Mesenchymal stem cell (in vitro differentiated cells and primary cell): ENCODE measurements at regions not wholly inside any gene's neighbourhood (a gene's known extent, or its start where the extent isn't known, plus 50 kb on each side); places are given as distances from the start of the nearest gene placed in this dataset.

Experiments
- DNase-seq: peaks from one replicate; pipeline ENCODE4 v3.0.0-alpha.2; 2013
- H2AFZ ChIP-seq: one replicate; pipeline ENCODE4 v1.6.1; 2013; ENCODE audit warnings: low read depth, mild to moderate bottlenecking, control low read depth, inconsistent platforms, low read length, moderate library complexity
- H2AK5ac ChIP-seq: 2 replicates; pipeline ENCODE4 v1.6.1; 2013; ENCODE audit warnings: low read length, moderate library complexity, mild to moderate bottlenecking, inconsistent platforms; ENCODE audit not compliant: severe bottlenecking
- H2BK120ac ChIP-seq: one replicate; pipeline ENCODE4 v1.6.1; 2013; ENCODE audit warnings: low read depth, mild to moderate bottlenecking, inconsistent platforms, low read length, moderate library complexity
- H2BK12ac ChIP-seq, 2 experiments: one replicate each; pipeline ENCODE4 v1.6.1; 2013; ENCODE audit warnings: inconsistent platforms in 2 of 2, low read length in 2 of 2, mild to moderate bottlenecking in 2 of 2, moderate library complexity in 2 of 2, control low read depth in 1 of 2
- H2BK15ac ChIP-seq: one replicate; pipeline ENCODE4 v1.6.1; 2013; ENCODE audit warnings: mild to moderate bottlenecking, low read depth, inconsistent platforms; ENCODE audit not compliant: poor library complexity, severe bottlenecking
- H2BK5ac ChIP-seq: 2 replicates; pipeline ENCODE4 v1.6.1; 2013; ENCODE audit warnings: low read depth, mild to moderate bottlenecking, low read length, control low read depth, inconsistent platforms; ENCODE audit not compliant: poor library complexity, severe bottlenecking
- H3K14ac ChIP-seq, 2 experiments: one replicate each; pipeline ENCODE4 v1.6.1; 2013; ENCODE audit warnings: inconsistent platforms in 2 of 2, low read length in 2 of 2, control low read depth in 1 of 2, mild to moderate bottlenecking in 1 of 2, moderate library complexity in 1 of 2
- H3K18ac ChIP-seq, 2 experiments: one replicate each; pipeline ENCODE4 v1.6.1; 2013; ENCODE audit warnings: inconsistent platforms in 2 of 2, low read length in 2 of 2, control low read depth in 1 of 2, low read depth in 1 of 2, mild to moderate bottlenecking in 1 of 2
- H3K23ac ChIP-seq, 2 experiments: one replicate each; pipeline ENCODE4 v1.6.1; 2013; ENCODE audit warnings: inconsistent platforms in 2 of 2, low read length in 2 of 2, mild to moderate bottlenecking in 2 of 2, moderate library complexity in 2 of 2, control low read depth in 1 of 2
- H3K27ac ChIP-seq: 2 replicates; pipeline ENCODE4 v1.5.1; 2013; ENCODE audit warnings: mild to moderate bottlenecking, moderate library complexity, low read length, control low read depth, inconsistent platforms; ENCODE audit not compliant: poor library complexity, severe bottlenecking
- H3K27me3 ChIP-seq, 2 experiments: 2 replicates each; pipeline versions ENCODE4 v1.6.1 to v1.7.0; 2013; ENCODE audit warnings: low read length in 2 of 2, mild to moderate bottlenecking in 2 of 2, moderate library complexity in 2 of 2, control low read depth in 1 of 2, inconsistent platforms in 1 of 2; ENCODE audit not compliant: control insufficient read depth in 1 of 2, insufficient read depth in 1 of 2
- H3K36me3 ChIP-seq, 2 experiments: 2 replicates each; pipeline versions ENCODE4 v1.6.1 to v1.7.0; 2013; ENCODE audit warnings: low read length in 2 of 2, control low read depth in 1 of 2, inconsistent platforms in 1 of 2, low read depth in 1 of 2, mild to moderate bottlenecking in 1 of 2; ENCODE audit not compliant: insufficient read depth in 2 of 2, control insufficient read depth in 1 of 2
- H3K4ac ChIP-seq, 2 experiments: one replicate each; pipeline ENCODE4 v1.6.1; 2013; ENCODE audit warnings: inconsistent platforms in 2 of 2, low read length in 2 of 2, mild to moderate bottlenecking in 2 of 2, moderate library complexity in 2 of 2, control low read depth in 1 of 2, low read depth in 1 of 2
- H3K4me1 ChIP-seq: 2 replicates; pipeline ENCODE4 v1.6.1; 2013; ENCODE audit warnings: low read depth, low read length, control low read depth; ENCODE audit not compliant: control insufficient read depth, insufficient read depth
- H3K4me2 ChIP-seq: 2 replicates; pipeline ENCODE4 v1.6.1; 2013; ENCODE audit warnings: low read length, mild to moderate bottlenecking, inconsistent platforms; ENCODE audit not compliant: poor library complexity, severe bottlenecking
- H3K4me3 ChIP-seq, 2 experiments: 2 replicates each; pipeline versions ENCODE4 v1.5.1 to v1.7.0; 2013; ENCODE audit warnings: low read length in 2 of 2, mild to moderate bottlenecking in 2 of 2, control low read depth in 1 of 2, low read depth in 1 of 2; ENCODE audit not compliant: insufficient read depth in 1 of 2
- H3K79me1 ChIP-seq: replicated peaks from 2 replicates; pipeline ENCODE4 v1.6.1; 2013; ENCODE audit warnings: mild to moderate bottlenecking, control low read depth, low read length, inconsistent platforms; ENCODE audit not compliant: poor library complexity, severe bottlenecking
- H3K9ac ChIP-seq: 2 replicates; pipeline ENCODE4 v1.7.0; 2013; ENCODE audit warnings: mild to moderate bottlenecking, low read length, moderate library complexity
- H3K9me3 ChIP-seq: 2 replicates; pipeline ENCODE4 v1.7.0; 2013; ENCODE audit warnings: mild to moderate bottlenecking, low read length; ENCODE audit not compliant: control insufficient read depth
- H4K8ac ChIP-seq: one replicate; pipeline ENCODE4 v1.6.1; 2013; ENCODE audit warnings: inconsistent platforms, mild to moderate bottlenecking, low read length, moderate library complexity
- H4K91ac ChIP-seq: one replicate; pipeline ENCODE4 v1.6.1; 2013; ENCODE audit warnings: mild to moderate bottlenecking, low read length, inconsistent platforms
- WGBS: methylation state at CpG from one replicate; pipeline ENCODE4 v1.1.7; 2013; ENCODE audit warnings: mixed read lengths; 5-methylcytosine and 5-hydroxymethylcytosine counted together

DNA sequence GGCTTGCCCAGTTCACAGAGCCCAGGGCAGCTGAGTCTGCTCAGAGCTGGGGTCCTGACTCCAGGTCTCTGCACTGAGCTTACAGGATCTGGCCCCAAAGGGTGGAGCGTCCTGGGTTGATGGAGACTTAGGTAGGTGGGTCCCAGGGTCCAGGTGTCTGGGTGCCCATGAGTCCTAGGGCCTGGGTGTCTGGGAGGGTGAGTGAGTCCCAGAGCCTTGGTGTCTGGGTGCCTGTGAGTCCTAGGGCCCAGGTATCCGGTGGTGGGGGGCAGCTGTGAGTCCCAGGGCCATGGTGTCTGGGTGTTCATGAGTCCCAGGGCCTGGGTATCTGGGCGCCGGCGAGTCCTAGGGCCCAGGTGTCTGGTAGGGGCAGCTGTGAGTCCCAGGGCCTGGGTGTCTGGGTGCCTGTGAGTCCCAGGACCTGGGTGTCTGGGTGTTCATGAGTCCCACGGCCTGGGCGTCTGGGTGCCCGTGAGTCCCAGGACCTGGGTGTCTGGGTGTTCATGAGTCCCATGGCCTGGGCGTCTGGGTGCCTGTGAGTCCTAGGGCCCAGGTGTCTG, 1505.6 kb downstream of the BRD1 start:
- no peak overlapping the region for H3K9ac ChIP-seq
- H3K36me3 ChIP-seq, result no peaks in the 10 kb centered on the region
- 53% methylated on average over 9 of the region's 9 CpGs for WGBS
- no peak overlapping the region for H4K8ac ChIP-seq
- H3K27me3 ChIP-seq, result no peaks in the 10 kb centered on the region
- no peak overlapping the region for H3K18ac ChIP-seq
- H2BK12ac ChIP-seq, result no peak overlapping the region
- H3K27ac ChIP-seq, result no peak overlapping the region
- H2BK15ac ChIP-seq, result no peak overlapping the region
- no peak overlapping the region for H3K4me2 ChIP-seq
- no peak overlapping the region for H3K23ac ChIP-seq
- no peak overlapping the region for H3K14ac ChIP-seq
- H3K79me1 ChIP-seq, result no peaks in the 10 kb centered on the region
- no peak overlapping the region for H3K4me3 ChIP-seq
- H4K91ac ChIP-seq, result no peak overlapping the region
- no peak overlapping the region for H2AK5ac ChIP-seq
- no peak overlapping the region for H2BK120ac ChIP-seq
- H3K4me1 ChIP-seq, result no peaks in the 10 kb centered on the region
- H2AFZ ChIP-seq, result no peak overlapping the region
- no peak overlapping the region for H2BK5ac ChIP-seq
- peaks cover 3% of the 10 kb centered on the region for H3K9me3 ChIP-seq
- no peak overlapping the region for H3K4ac ChIP-seq
- no peak for DNase-seq

DNA sequence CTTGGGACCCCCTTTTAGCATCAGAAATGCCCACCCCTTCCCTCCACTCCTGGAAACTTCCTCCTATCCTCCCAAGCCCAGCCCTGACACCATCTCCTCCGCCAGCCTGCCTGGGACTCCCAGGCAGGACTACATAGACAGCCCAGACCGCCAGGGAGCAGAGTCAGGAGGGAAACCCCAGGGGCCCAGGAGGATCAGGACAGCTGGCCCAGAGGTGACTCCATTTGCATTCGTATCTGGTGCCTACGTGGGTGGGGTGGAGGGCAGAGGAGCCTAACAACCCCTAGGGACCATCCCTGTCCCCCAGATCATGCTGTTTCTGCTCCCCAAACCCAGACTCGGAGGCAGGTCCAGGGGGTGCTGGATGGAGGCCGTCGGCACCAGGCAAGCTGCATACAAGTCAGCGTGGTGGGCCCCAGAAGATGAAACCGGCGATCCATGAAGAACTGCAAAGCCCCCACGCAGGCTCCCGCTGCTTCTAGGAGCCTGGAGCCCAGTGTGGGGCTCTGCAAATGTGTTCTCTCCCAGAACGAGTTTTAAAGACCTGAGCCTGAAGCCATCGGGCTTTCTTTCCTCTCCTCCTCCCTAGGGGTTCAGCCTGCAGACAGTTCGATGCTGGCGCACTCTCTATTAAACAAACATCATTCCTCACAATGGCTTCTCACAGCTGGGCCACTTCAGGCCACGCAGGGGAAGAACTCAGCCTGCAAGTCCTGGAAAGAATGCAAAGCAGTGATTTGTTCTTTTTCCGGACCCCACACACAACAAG, 1506.8 kb downstream of the BRD1 start:
- DNase-seq, result no peak
- Histone ChIP-seq H3K14ac (no peak overlapping the region), H2AK5ac (no peak overlapping the region), H3K4ac (no peak overlapping the region), H3K23ac (no peak overlapping the region), H2BK5ac (no peak overlapping the region), H2BK120ac (no peak overlapping the region), H3K4me3 (no peak overlapping the region), H3K27ac (no peak overlapping the region), H3K27me3 (no peaks in the 10 kb centered on the region), H3K36me3 (no peaks in the 10 kb centered on the region), H3K4me1 (no peaks in the 10 kb centered on the region), H3K4me2 (no peak overlapping the region), H4K91ac (no peak overlapping the region), H2AFZ (no peak overlapping the region), H3K9me3 (no peaks in the 10 kb centered on the region), H3K79me1 (no peaks in the 10 kb centered on the region), H4K8ac (no peak overlapping the region), H3K18ac (no peak overlapping the region), H2BK15ac (no peak overlapping the region), H2BK12ac (no peak overlapping the region), H3K9ac (no peak overlapping the region)
- 60% methylated on average over 18 of the region's 18 CpGs for WGBS

DNA sequence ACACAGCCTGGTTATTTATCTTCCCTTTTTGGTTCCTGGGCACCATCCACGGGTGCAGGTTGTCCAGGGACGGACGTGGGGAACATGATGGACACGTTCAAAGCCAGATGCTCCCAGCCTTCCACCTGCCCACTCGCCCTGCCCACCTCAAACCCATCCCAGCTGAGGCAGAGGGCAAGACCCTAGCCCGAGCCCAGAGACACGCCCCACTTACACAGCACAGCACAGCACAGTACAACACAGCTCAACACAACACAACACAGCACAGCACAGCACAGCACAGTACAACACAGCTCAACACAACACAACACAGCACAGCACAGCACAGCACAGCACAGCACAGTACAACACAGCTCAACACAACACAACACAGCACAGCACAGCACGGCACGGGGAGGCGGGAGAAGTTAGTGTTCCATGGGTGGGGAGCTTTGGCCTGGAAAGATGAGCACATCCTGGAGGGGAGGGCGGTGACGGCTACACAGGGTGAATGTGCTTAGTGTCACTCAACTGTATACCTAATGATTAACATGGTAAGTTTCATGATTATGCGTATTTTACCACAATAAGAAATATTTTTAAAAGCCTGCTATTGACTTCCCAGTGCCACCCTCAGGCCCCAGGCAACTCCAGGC, 1507.5 kb downstream of the BRD1 start:
- Histone ChIP-seq H4K91ac (no peak overlapping the region), H2BK12ac (no peak overlapping the region), H3K4me2 (no peak overlapping the region), H3K27ac (no peak overlapping the region), H3K18ac (no peak overlapping the region), H3K14ac (no peak overlapping the region), H3K27me3 (no peaks in the 10 kb centered on the region), H3K23ac (no peak overlapping the region), H2BK120ac (no peak overlapping the region), H2AK5ac (no peak overlapping the region), H4K8ac (no peak overlapping the region), H3K4me3 (no peak overlapping the region), H2BK5ac (no peak overlapping the region), H3K36me3 (no peaks in the 10 kb centered on the region), H3K9ac (no peak overlapping the region), H2AFZ (no peak overlapping the region), H3K4ac (no peak overlapping the region), H3K4me1 (no peaks in the 10 kb centered on the region), H3K9me3 (no peaks in the 10 kb centered on the region), H2BK15ac (no peak overlapping the region), H3K79me1 (no peaks in the 10 kb centered on the region)
- DNase-seq, result no peak
- 80% methylated on average over 10 of the region's 13 CpGs for WGBS

GRCh38 chr22:48319321-48320047, 1508.2 kb downstream of the BRD1 start:
- H4K91ac ChIP-seq, result no peak overlapping the region
- H2AK5ac ChIP-seq, result no peak overlapping the region
- no peak overlapping the region for H3K18ac ChIP-seq
- H3K9ac ChIP-seq, result no peak overlapping the region
- no peaks in the 10 kb centered on the region for H3K9me3 ChIP-seq
- WGBS, result 82% methylated on average over 11 of the region's 14 CpGs
- H3K4me1 ChIP-seq, result no peaks in the 10 kb centered on the region
- H2BK120ac ChIP-seq, result no peak overlapping the region
- no peaks in the 10 kb centered on the region for H3K27me3 ChIP-seq
- H2BK12ac ChIP-seq, result no peak overlapping the region
- H3K4me3 ChIP-seq, result no peak overlapping the region
- no peak overlapping the region for H3K14ac ChIP-seq
- no peak overlapping the region for H2BK15ac ChIP-seq
- no peak overlapping the region for H3K4ac ChIP-seq
- no peak overlapping the region for H2BK5ac ChIP-seq
- H4K8ac ChIP-seq, result no peak overlapping the region
- no peak overlapping the region for H3K4me2 ChIP-seq
- H3K79me1 ChIP-seq, result no peaks in the 10 kb centered on the region
- no peak overlapping the region for H3K27ac ChIP-seq
- no peak overlapping the region for H3K23ac ChIP-seq
- no peak overlapping the region for H2AFZ ChIP-seq
- H3K36me3 ChIP-seq, result no peaks in the 10 kb centered on the region
- no peak for DNase-seq
